ENCODE measurements at regions not wholly inside any gene's neighbourhood (a gene's known extent, or its start where the extent isn't known, plus 50 kb on each side); places are given as distances from the start of the nearest gene placed in this dataset.

- H2AFZ ChIP-seq (ENCODE audit: low read depth, low read length) = no peak overlapping the region
- CTCF ChIA-PET (ENCODE audit: low intra/inter-chr PET ratio) = no interaction called here
- no peaks in the 10 kb centered on the region for H3K9me1 ChIP-seq (ENCODE audit: control insufficient read depth, insufficient read depth, low read length)
- H3K36me3 ChIP-seq (ENCODE audit: control insufficient read depth, insufficient read depth, low read length) = no peaks in the 10 kb centered on the region
- H3K27ac ChIP-seq (ENCODE audit: extremely low read depth, low read depth, low read length) = no peak overlapping the region
- WGBS (ENCODE audit: insufficient coverage, low coverage, missing lambda C conversion rate) = under 1% methylated on average over 9 of the region's 9 CpGs
- H3K4me1 ChIP-seq (replicated peaks in 1 of 2; ENCODE audit: control insufficient read depth in 2 of 2, insufficient read depth in 2 of 2, low read length in 2 of 2) = no peaks in the 10 kb centered on the region
- H3K27me3 ChIP-seq (ENCODE audit: control insufficient read depth in 2 of 2, insufficient read depth in 2 of 2, low read length in 2 of 2) = peaks cover 47 to 67% of the 10 kb centered on the region in 2 experiments
- H3K9ac ChIP-seq (ENCODE audit: insufficient read depth in 1 of 2, low read depth in 2 of 2, low read length in 2 of 2) = no peak overlapping the region
- H3K9me3 ChIP-seq (replicated peaks; ENCODE audit: control insufficient read depth, insufficient read depth, low read depth, low read length) = no peaks in the 10 kb centered on the region
- H3K4me3 ChIP-seq = no peak overlapping the region
- ATAC-seq (no peak), FAIRE-seq (no peak), DNase-seq (ENCODE audit: extremely low read depth in 1 of 4, low spot score in 3 of 4) (no peak)
- no peaks in the 10 kb centered on the region for H4K20me1 ChIP-seq (replicated peaks; ENCODE audit: control insufficient read depth, insufficient read depth, low read length)
- in situ Hi-C loops (cut with MboI) = no loop called here
- BruUV-seq (replicated peaks) = no TSS peak
- no peaks in the 10 kb centered on the region for H3K79me2 ChIP-seq (ENCODE audit: control insufficient read depth, insufficient read depth, low read length)
- intact Hi-C loops (cut with micrococcal nuclease) = no loop called here
- H3K4me2 ChIP-seq (ENCODE audit: insufficient read depth, low read length) = no peak overlapping the region
- TF ChIP-seq MAZ (CRISPR knock-in tag; conservative IDR thresholded peaks at IDR 0.05 in 1 of 2, IDR thresholded peaks at IDR 0.05 in 1 of 2) (no peak), CCNT2 (IDR thresholded peaks at IDR 0.05; ENCODE audit: borderline replicate concordance, extremely low read depth, insufficient read length, low read depth, low read length) (no peak), SLC30A9 (CRISPR knock-in tag; IDR thresholded peaks at IDR 0.05) (no peak), ATF6 (CRISPR knock-in tag; IDR thresholded peaks at IDR 0.05) (no peak), SIN3A (IDR thresholded peaks at IDR 0.05; ENCODE audit: borderline replicate concordance in 2 of 2, control insufficient read depth in 1 of 2, low read depth in 2 of 2, low read length in 2 of 2) (no peak)
- POLR2A ChIA-PET = interaction anchor here (0.6 kb wide), 1 partner anchor 42 kb away, joined by 3 read pairs; no protein-coding TSS in a partner anchor
These were observed 116.9 kb downstream of the TTLL2 start for GRCh38 chr6:167441715-167442206.
